Loucy (cell line): ENCODE measurements at regions not wholly inside any gene's neighbourhood (a gene's known extent, or its start where the extent isn't known, plus 50 kb on each side); places are given as distances from the start of the nearest gene placed in this dataset.

Experiments used
- CTCF ChIP-seq: fragments of 200-600 bp; sonication (generic); conservative IDR thresholded peaks from 2 replicates; pipeline ENCODE4 v1.5.1; 2014; ENCODE audit warnings: mild to moderate bottlenecking, antibody characterized with exemption, low read length
- EZH2phosphoT487 ChIP-seq: fragments of 200-600 bp; IDR thresholded peaks from 2 replicates; pipeline ENCODE4 v1.6.1; 2018; ENCODE audit warnings: antibody characterized with exemption, mild to moderate bottlenecking, moderate library complexity, borderline replicate concordance

GRCh38 chr2:217615171-217615570 is 387.6 kb downstream of the TNS1 start:
- TF ChIP-seq CTCF = no peak
- no peak for TF ChIP-seq EZH2phosphoT487
